AG09309 (cell line): ENCODE measurements at regions not wholly inside any gene's neighbourhood (a gene's known extent, or its start where the extent isn't known, plus 50 kb on each side); places are given as distances from the start of the nearest gene placed in this dataset.

ENCODE experiments used
- DNase-seq: peaks from one replicate; pipeline ENCODE4 v3.0.0-alpha.2; 2010; ENCODE audit warnings: low read depth
- H3K4me3 ChIP-seq: 2 replicates; pipeline ENCODE4 v1.5.1; 2011; ENCODE audit warnings: mild to moderate bottlenecking, low read depth, low read length, moderate library complexity; ENCODE audit not compliant: control insufficient read depth
- CTCF ChIP-seq: IDR thresholded peaks from 2 replicates; pipeline ENCODE4 v1.5.1; 2011; ENCODE audit warnings: mild to moderate bottlenecking, low read depth, low read length, inconsistent platforms; ENCODE audit not compliant: insufficient read depth, control insufficient read depth; ENCODE audit errors: missing control alignments

- TF ChIP-seq CTCF, result no peak
- H3K4me3 ChIP-seq, result no peak overlapping the region
- DNase-seq, result no peak
Observed at GRCh38 chr2:109683452-109683851, 69.3 kb downstream of the SOWAHC start.

DNA sequence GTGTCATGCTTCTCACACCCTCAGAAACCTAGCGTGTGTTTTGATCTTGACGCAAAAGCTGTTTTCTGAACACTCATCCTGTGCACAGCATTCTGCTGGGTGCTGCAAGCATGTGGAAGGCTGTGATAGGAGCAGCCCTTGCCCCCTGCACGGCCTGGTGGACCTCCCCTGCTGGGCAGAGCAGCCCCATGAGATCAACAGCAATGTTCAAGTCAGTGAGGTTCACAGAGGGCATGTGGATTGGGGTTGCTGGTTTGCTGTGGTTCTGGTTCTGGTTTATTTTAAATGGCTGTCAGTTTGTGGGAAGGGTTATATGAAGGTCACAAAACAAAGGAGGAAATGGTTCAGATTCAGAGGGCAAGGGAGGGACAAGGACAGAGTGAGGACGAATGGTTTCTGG, 71.3 kb downstream of the SOWAHC start:
- no peak for TF ChIP-seq CTCF
- no peak overlapping the region for H3K4me3 ChIP-seq
- no peak for DNase-seq

- no peak for DNase-seq
- TF ChIP-seq CTCF, result no peak
- no peak overlapping the region for H3K4me3 ChIP-seq
Observed at GRCh38 chr2:109686921-109687320, 72.8 kb downstream of the SOWAHC start.

DNA sequence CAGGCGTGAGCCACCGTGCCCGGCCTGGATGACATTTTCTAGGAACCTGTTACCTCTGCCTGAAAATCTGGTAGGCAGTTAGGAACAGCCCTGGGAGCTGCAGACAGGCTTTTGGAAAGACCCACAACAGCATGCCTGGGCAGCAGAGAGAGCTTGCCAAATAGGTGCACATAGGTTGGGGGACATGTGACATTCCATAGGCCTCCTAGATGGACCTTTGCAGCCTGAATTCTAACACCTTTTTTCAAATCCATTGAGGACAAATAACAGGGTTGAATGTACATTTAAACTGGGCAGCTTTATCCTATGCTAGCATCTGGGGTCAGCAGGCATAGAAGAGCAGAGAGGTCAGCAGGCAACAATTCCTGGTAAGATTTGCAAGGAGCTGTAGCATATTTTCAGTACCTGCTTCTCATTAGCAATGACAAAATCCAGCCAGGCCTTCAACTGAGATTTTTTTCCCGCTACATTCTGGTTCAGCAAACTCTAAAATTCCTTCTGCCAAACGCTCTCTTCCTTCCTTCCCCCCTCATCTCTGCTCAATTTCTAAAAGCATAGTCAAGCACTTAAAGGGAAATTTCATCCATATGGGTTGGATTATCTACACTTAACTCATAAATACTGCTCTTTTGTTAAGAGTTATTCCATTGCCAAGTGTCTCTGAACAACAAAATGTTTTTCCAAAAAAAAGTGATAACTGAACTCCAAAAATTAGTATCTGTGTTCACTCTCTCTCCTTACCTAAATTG, 75.2 kb downstream of the SOWAHC start:
- H3K4me3 ChIP-seq, result no peak overlapping the region
- no peak for DNase-seq
- TF ChIP-seq CTCF, result no peak

GRCh38 chr2:109689973-109690372, 75.8 kb downstream of the SOWAHC start:
- H3K4me3 ChIP-seq, result no peak overlapping the region
- DNase-seq, result no peak
- TF ChIP-seq CTCF, result no peak

- TF ChIP-seq CTCF, result no peak
- no peak for DNase-seq
Observed at GRCh38 chr2:109690457-109690821, 76.3 kb downstream of the SOWAHC start.

More at GRCh38 chr2:109690457-109690821, 76.3 kb downstream of the SOWAHC start:
- H3K4me3 ChIP-seq, result no peak overlapping the region
